Activated effector memory CD4-positive, alpha-beta T cell treated with anti-CD3 and anti-CD28 coated beads, Interleukin-2, amount 50 U/mL, for 16 hours (primary cell): ENCODE measurements at regions not wholly inside any gene's neighbourhood (a gene's known extent, or its start where the extent isn't known, plus 50 kb on each side); places are given as distances from the start of the nearest gene placed in this dataset.

Source experiments
- DNase-seq: peaks from one replicate; pipeline ENCODE4 v3.0.0-alpha.2; 2020

DNA sequence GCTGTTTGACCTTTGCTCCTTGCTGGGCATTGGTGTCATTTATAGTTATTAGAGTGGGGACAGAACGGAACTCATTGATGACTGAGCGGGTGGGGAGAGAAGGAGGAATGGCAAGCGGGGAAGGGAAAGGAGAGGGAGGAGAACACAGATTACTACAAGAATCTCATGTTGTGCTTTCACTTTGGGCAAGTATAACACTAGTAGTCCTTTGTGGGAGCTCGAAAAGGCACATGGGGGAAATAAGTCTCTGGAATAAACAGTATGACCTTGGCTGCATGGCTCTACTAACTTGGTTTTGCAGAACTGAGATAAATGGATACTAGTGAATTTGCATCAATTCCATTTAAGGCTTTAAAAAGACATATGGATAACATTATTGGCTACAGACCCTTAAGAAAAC lies 161.7 kb upstream of the NABP1 start:
- DNase-seq = no peak

DNA sequence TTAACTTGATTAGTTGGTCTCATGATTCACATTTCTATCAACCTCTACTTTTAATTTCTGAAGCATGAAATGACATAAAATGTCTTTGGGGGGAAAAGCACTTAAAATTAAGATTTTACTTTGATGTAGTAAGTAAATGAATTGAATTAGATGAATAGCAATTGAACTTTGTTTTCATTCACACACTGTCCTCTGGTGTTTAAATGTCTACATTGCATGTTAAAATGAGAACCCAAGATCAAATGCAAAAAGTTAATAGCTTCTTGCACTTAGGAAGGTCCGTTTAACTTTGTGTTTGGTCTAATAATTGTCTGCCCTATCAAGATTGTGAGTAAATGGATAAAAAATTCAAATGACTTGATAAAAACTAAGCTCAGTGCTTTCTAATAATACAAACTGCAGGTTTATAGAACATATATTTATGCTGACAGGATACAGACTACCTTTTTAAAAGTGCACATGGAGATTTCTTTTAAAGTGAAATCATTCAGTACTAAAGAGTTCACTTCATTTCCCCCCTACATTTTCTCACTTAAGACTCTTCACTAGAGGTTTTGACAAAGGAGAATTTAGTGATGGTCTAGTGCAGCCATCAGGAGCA lies 156.2 kb upstream of the NABP1 start:
- DNase-seq = no peak

DNA sequence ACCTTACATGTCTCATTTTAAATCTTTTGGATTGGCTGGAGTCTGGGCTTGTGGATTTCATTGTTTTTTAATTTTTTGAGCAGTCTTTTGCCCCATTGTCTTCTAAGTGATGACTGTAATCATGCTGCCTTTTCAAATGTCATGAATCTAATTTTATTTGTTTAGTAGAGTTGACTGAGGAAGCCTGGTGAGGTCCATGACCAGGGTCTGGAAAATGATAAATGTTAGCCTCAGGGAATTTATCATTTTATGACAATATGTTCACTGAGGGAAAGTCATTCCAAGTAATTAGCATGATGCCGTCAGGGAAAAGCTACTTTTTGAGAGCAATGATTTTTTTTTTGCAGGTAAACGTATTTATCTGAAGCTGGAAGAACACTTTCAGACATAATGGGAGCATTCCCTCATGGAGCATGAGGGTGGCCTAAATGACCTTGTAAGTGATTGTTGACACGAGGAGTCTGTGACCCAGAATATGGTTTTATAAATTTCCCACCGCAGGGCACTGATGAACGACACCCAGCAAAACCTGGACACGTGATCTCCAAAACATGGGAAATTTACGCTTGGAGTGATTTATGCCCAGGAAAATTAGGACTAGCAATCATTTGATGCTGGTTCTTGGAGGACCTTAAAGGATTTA lies 155.3 kb upstream of the NABP1 start:
- no peak for DNase-seq

DNA sequence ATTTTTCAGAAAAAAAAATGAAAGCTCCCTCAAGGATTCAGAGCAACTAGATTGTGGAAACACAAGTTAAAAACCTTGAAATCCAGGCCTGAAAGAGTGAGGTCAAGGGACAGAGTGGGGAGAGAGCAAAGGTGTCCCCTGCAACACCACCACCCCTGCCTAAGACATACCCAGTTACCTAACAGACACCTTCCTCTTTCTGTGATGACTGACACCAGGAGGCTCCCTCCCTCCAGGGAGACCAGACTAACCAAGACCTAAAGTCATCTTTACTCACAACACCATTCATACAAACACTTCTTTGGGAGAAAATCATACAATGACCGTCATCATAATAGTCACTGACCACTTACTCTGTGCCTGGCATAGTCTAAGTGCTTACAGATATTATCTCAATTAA lies 151.8 kb upstream of the NABP1 start:
- DNase-seq = no peak

DNA sequence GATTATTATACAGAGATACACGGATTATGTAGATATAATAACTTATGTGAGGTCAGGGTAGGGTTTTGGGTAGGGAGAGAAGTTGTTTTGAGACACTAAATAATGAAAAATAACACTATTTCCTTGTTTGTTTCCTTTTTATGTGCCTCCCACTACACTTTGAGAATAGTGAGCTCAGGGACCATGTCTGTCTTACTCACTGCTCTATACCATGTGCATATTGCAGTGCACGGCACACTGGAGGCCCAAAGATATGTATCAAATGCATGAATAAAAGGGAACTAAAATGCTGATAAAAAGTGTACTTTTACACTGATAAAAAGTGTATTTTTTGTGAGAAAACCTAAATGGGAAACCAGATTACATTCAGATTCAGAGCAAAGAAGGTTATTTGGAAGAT lies 151.4 kb upstream of the NABP1 start:
- DNase-seq = no peak

DNA sequence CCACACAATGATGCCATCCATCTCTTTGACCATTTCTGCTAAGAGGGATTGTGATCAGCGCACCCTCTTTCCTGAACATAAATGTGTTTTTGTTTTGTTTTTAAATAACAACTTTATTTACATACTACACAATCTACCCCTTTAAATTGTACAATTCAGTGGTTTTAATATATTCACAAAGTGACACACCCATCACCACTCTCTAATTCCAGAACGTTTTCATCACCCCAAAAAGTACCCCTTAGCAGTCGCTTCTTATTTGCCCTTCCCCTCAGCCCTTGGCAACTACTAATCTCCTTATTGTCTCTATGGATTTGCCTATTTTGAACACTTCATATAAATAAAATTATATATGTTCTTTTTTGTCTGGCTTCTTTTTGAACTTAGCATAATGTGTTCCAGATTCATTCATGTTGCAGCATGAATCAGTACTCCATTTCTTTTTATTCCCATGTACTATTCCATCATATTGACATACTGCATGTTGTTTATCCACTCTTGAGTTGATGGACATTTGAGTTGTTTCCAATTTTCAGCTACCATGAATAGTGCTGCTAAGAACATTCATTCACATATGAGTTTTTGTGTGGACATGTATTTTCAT lies 150.9 kb upstream of the NABP1 start:
- DNase-seq = no peak

DNA sequence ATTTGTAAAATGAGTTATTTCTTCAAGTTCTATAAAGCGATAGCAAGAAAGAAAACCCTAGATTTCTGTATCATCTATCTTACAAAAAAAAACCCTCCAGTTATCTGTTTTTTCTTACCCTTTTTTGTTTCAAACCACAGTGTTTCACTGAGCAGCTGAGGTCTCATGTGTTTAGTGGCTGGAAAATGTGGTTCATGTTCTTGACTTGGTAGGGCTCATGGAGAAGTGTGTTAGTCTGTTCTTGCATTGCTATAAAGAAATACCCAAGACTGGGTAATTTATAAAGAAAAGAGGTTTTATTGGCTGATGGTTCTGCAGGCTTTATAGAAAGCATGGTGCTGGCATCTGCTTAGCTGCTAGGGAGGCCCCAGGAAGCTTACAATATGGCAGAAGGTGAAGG lies 147.3 kb upstream of the NABP1 start:
- no peak for DNase-seq

DNA sequence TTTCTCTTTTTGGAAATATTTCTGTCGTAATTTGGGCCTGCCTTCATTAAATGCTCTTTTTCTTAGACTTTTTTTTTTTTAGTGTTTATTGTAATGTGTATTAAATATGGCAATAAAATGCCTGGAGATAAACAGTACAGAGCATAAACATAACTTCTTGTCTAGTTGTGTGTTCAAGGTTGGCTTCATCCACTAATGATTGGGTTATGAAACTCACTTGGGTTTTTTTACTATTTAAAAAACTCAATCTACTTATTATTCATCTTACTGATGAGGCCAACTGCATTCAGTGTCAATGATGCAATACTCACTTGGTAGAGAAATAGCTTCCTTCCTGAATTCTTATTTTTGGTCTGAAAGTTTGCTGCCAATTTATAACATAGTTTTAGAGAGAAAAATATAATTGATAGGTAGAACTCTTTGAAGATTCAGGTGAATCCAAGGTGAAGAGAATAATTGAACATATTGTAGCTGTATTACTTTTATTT lies 144.2 kb upstream of the NABP1 start:
- no peak for DNase-seq

DNA sequence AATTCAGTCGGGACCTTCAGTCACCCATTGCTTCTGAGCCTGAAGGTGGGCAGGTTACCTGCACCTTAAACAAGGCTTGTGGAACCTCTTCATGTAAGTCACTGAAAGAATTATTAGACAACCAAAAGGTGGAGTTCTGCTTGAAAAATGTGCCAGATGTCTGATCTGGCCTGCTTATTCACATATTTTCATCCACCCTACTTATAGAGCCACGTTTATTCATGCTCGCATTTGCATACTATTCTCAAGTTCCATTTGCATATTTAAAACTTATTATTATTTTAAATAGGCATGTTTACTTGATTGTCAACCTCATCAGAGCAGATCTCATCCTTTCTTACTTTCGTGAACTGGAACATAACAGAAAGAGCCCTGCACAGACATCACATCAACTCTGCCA lies 140.0 kb upstream of the NABP1 start:
- no peak for DNase-seq

DNA sequence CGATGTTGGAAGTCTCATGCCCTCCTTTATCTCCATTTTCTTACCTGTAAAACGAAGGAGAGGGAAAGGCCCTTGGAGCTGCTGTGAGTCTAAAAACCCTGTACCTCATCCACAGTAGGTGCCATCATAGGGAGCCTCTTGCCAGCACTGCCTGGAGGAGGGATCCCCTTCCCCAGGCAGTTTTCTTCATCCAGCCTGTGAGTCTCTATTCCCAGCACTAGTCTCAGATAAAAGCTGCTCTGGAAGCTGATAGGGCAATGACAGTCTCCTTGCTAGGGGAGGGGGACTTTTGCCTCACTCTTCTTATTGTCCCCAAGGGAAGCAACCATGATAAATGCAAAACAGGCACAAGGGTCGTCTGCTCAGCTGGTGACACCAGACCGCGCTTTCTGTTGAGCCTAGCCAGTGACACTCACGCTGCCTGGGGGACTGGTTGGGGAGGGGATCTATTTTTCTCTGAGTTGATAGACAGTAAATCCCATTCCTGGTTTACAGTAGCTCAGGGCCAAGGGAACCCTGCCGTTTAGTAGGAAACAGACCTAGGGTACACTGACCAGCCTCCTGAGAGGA lies 139.5 kb upstream of the NABP1 start:
- DNase-seq = no peak

DNA sequence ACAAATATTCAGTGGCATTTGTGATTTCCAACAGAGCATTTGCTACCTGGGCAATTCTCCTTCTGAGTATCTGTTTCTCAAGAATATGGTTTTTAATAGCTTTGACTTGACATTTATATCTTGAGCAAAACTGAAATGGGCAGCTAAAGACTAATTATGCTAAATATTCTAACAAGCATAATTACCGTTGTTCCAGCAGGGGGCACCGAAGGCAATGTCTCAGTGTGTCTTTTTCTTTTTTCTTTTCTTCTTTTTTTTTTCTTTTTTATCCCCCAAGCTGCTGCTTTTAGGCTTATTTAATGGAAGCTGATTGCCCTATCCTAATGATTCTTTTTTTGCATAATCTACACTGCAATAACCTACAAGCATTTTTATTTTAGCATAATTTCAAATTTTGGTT lies 138.9 kb upstream of the NABP1 start:
- DNase-seq = no peak

DNA sequence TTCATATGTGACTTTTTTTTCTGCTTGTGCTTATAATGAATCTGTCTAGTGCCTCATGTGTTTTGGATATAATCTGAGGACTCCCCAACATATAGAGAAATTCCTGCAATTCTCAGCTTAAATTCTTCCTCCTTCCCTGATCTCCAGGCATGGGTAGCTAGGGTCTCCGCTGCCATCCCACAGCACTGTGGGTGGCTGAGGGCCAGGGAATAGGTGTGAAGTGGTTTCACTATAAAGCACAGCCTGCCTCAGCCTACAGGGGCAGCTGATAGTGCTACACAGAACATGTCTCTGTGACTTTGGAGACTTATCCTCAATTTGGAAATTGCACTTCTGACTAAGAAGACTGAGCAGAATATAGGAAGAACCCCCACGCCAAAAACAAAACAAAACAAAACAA lies 137.3 kb upstream of the NABP1 start:
- DNase-seq = no peak

DNA sequence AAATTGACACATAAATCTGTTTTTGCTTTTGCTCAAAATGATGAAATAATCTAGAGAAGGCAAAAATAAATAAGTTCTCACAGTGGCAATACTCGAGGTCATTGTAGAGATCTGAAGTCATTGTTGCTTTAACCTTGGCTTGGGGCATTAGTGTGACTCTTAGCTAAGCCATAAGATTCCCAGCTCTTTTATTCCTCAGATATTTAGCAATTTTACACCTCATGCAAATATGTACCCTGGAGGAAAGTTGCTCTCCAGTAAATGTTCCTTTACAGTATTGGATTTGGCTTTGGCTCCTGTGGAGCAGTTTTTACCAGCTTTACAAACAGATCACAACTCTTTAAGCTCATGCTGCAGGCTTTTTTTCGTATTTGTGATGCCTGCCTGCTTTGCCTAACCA lies 134.2 kb upstream of the NABP1 start:
- no peak for DNase-seq

DNA sequence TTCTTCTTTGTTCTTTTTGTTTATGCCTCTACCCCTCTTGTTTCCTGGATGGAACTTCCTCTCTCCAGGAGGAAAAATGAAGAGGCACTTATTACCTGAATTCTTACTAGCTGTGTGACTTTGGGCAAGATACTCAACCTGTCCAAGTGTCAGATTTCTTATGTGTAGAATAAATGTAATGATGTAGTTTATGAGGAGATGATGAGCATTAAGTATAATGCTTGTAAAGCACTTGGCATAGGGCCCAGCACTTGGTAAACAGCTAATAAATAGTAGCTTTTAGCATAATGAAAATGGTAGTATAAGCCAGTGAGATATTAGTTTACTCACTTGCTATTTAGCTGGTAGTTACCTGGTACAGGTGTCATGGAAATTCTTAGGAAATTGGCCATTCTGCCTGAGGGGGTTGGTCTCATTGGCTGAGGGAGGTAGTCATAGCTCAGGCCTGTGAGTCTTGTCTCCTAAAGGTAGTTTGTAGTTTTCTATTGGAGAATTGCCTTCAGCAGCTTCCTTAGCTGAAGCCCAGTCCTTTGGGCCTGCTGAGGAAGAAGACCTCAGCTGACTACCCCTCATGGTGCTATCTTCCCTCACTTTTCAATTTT lies 133.4 kb upstream of the NABP1 start:
- DNase-seq = no peak

DNA sequence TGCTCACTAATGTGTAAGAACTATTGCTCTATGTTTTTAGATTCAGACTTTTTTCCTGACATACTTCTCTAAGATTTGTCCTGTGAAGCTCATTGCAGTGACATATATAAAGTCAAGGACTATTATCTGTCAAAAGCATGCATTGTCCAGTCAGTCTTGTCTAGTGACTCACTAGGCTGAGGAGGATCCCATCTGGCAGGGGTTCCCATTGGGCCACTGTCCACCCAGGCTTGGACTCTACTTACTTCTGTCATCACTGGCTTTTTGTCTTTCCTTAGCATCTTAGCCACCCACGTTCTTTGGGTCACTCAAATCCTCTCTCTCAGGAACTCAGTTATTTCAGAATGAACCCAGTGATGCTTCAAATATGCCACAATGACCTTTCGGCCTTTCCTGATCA lies 132.6 kb upstream of the NABP1 start:
- DNase-seq = no peak

DNA sequence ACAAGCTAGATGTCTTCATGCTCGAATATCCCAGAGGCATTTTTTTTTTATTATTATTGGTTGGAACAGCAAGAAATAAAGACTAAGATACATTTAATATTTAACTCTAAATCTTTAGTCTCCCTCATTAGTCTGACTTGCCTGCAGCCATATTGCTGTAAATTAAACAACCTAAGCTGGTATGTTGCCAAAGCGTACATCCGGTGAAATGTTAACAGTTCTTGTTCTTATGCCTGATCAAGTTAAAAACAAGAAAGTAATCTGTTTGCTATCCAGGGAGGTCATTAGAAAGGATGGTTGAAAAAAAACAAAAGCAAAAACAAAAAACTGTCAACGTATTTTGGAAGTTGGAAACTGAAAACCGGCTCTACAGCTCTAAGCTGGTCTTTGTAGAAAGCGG lies 125.9 kb upstream of the NABP1 start:
- DNase-seq = no peak

DNA sequence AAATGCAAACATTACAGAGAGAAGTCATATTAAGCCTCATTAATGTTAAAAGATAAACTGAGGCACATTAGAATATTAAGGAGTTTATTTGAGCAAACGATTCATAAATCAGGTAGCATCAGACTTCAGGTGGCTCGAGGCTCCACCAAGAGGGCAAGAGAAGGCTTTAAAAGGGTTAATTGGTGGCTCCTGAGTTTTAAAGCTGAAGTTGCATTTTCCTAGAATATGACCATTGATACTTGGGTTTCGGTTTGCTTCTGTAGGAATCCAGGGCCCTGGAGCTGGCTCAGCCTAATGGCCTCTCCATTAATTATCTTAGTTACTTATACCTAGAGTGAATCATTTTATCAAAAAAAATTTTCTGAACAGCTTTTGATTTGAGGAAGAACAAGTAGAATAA lies 123.7 kb upstream of the NABP1 start:
- DNase-seq = no peak

DNA sequence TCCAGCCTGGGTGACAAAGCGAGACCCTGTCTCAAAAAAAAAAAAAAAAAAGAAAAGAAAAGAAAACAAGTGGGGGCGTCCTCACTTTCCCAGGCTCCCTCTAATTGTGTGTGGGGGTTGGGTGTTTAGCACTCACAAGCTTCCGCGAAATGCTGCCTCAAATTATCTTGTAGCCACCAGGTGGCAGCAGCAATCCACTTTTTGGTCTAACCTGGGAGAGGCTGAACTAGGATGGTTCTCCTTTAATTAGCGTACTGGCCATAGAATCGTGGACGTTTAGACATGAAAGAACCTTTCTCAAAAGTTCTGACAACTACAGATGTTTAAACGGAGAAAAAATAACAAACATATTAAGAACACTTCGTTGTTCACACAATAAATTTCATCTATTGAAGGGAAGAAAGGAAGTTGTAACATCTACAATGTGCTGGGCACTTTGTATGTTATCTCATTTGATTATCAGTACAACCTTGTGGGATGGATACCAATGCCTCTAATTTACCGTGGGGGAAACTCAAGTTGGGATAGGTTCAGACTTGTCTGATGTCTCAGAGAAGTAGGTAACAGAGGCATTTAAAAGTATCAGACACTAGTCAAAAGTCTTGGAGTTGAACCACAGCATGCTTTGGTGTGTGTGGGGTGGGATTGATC lies 122.7 kb upstream of the NABP1 start:
- DNase-seq = peak; percentile 92

DNA sequence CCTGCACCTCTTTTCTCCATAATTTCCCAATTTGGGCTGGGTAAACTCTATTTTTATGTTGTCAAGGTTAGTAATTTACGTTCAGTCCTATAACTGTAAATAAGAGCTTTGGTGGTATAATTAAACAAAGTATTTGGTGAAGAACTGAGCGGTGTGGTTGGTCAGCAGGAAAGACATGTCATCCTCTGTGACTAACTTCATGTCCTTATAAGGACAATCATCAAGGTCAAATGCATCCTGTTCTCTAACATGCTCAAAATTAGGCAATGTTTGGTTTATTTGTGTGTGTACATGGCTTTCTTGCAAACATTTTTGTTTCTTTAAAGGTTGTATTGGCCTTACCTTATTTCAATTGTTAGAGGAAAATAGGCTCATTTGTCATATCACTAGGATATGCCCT lies 121.5 kb upstream of the NABP1 start:
- no peak for DNase-seq

DNA sequence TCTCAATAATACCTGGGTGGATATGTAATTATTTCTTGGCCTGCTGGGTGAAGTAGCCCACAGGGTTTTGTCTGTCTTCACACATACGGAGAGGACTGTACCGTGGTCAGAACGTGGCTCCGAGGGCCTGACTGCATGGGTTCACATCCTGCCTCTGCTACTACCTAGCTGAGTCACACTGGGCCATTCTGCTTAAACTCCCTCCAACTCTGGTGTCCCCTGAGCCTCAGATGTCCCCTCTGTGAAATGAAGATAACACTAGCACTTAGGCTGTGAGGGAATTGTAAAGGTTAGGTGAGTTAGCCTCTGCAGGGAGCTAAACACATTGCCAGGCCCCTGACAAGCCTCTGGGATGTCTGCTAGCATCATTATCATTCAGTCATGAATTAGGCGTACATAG lies 120.1 kb upstream of the NABP1 start:
- DNase-seq = no peak

DNA sequence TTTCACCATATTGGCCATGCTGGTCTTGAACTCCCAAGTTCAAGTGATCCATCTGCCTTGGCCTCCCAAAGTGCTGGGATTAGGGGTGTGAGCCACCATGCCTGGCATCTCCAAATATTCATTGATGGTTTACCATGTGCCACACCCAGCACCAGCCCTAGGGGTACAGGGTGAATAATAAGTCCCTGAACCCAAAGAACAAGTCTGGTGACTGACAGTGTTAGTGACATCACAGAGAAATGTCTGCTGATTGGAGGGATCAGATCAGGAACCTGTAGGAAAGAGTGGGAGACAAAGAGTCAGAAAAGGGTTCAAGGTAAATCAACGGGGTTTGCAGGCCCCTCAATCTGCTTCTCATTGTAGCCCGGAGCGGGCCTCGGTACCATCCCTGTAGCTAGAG lies 118.4 kb upstream of the NABP1 start:
- no peak for DNase-seq

DNA sequence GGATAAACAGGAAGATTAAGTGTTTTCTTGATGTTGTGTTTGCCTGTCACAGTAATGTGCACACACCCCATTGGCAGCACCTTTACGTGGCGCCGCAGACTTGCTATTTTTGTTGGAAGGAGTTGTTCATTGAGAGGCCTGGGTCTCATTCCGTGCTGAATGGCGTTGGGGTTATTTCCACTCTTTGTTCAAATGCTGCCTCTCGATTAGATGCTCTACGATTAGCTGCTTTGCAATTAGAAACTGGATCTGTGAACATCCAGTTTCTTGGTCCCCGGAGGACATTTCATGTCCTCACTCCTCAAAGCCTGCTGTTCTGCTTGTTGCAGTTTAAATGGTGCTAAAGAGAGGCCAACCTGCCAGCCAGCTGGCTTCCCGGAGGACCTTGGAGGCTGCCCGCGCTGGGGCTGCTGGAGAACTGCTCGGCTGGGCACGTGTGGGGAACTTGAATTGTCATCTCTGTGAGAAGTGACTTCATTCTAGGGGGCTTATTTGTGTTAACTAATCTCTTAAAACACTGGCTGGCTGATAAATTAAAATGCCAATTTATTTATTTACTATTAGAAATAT lies 117.4 kb upstream of the NABP1 start:
- no peak for DNase-seq

DNA sequence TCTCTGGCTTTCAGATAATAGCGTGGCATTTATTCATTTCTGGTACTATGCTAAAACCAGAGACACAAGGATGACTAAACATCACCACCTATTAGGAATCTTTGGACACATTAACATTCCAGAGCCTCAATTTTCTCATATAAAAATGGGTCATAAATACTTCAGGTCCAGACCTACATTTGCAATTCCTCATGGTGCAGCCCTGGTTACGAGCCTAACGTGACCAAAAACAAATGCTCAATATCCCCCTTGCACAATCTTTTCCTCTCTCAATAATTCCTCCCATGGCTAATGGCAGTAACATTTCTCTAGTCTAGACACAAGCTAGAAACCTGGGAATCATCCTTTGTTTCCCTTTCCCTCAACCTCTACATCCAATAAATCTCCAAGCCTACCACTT lies 112.8 kb upstream of the NABP1 start:
- DNase-seq = no peak
